OCI-LY7 (cell line): ENCODE measurements at regions not wholly inside any gene's neighbourhood (a gene's known extent, or its start where the extent isn't known, plus 50 kb on each side); places are given as distances from the start of the nearest gene placed in this dataset.

Source experiments
- EZH2phosphoT487 ChIP-seq: fragments of 200-600 bp; sonication (generic); IDR thresholded peaks from 2 replicates; pipeline ENCODE4 v1.6.1; 2018; ENCODE audit warnings: low read depth, borderline replicate concordance, mild to moderate bottlenecking, mixed run types, antibody characterized with exemption, low read length, moderate library complexity, mixed read lengths
- TF ChIP-seq, protein P1 (sequence below): fragments of 200-600 bp; sonication (generic); conservative IDR thresholded peaks from 2 replicates; pipeline ENCODE4 v1.5.1; 2014; ENCODE audit warnings: mild to moderate bottlenecking, antibody characterized with exemption, low read length, moderate library complexity, mixed read lengths

DNA sequence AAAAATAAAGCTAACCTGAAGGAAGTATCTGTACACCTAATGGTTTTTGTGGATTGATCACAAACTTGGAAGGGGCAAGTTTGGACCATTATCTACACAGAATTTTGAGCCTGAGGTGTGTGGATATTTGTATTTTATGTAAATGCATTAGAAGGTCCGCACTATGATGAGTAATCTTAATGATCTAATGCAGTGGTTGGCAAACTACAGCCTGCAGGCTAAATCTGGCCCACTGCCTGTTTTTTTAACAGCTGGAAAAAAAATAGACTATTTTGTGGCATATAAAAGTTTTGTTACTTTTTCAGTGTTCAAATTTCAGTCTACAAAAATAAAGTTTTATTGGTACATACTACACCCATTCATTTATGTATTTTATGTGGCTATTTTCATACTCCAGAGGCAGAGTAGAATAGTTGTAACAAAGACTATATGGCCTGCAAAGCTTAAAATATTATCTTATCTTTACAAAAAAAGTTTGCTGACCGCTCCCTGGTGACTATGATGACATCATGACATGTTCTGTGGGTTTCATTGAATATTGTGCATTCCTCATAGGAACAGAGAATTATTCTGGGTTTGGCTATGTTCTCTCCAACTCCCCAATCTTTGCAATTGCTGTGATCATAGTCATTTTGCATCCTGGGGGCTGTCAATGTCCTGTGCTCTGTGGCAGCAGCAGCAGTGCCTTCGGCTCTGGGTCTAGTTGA lies 962.6 kb upstream of the FBXO33 start:
- TF ChIP-seq EZH2phosphoT487: no peak
- TF ChIP-seq, protein P1, sequence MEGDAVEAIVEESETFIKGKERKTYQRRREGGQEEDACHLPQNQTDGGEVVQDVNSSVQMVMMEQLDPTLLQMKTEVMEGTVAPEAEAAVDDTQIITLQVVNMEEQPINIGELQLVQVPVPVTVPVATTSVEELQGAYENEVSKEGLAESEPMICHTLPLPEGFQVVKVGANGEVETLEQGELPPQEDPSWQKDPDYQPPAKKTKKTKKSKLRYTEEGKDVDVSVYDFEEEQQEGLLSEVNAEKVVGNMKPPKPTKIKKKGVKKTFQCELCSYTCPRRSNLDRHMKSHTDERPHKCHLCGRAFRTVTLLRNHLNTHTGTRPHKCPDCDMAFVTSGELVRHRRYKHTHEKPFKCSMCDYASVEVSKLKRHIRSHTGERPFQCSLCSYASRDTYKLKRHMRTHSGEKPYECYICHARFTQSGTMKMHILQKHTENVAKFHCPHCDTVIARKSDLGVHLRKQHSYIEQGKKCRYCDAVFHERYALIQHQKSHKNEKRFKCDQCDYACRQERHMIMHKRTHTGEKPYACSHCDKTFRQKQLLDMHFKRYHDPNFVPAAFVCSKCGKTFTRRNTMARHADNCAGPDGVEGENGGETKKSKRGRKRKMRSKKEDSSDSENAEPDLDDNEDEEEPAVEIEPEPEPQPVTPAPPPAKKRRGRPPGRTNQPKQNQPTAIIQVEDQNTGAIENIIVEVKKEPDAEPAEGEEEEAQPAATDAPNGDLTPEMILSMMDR: no peak
